Caco-2 (cell line): ENCODE measurements at regions not wholly inside any gene's neighbourhood (a gene's known extent, or its start where the extent isn't known, plus 50 kb on each side); places are given as distances from the start of the nearest gene placed in this dataset.
"Not testable (repeated sequence)": the region's sequence is repeated elsewhere in the genome, so short reads cannot be mapped to it uniquely, and the experiment has no call there.

Experiments used
- BruUV-seq: library from RNA; stranded (reverse); fragments of 400-500 nt; replicated peaks from 2 replicates; lab custom pipeline; 2021; lab: Mats Ljungman, UMichigan
- CTCF ChIA-PET: fragments of 300-600 bp; sonication (Branson Sonifier 250); formaldehyde crosslinking; loops from one replicate; lab custom pipeline; 2022; ENCODE audit warnings: antibody characterized with exemption; lab: Charles Lee
- POLR2A ChIA-PET: fragments of 300-600 bp; sonication (Branson Sonifier 250); formaldehyde crosslinking; loops from one replicate; lab custom pipeline; 2022; ENCODE audit warnings: antibody characterized with exemption; lab: Charles Lee
- DNase-seq, 2 experiments: peaks; one replicate each; pipeline versions ENCODE4 v3.0.0 to v3.0.0-alpha.2; 2020 to 2022
- H3K27me3 ChIP-seq: replicated peaks from 2 replicates; pipeline ENCODE4 v1.6.0; 2011; ENCODE audit warnings: low read length; ENCODE audit not compliant: control insufficient read depth, insufficient read depth
- H3K36me3 ChIP-seq: 2 replicates; pipeline ENCODE4 v1.5.1; 2011; ENCODE audit warnings: low read length; ENCODE audit not compliant: control insufficient read depth, insufficient read depth
- H3K4me1 ChIP-seq: fragments of 250-450 bp; sonication (Bioruptor Pico); 2 replicates; pipeline ENCODE4 v1.5.1; 2020; ENCODE audit warnings: mild to moderate bottlenecking
- H3K4me3 ChIP-seq: 2 replicates; pipeline ENCODE4 v1.5.1; 2011; ENCODE audit warnings: low read depth, mild to moderate bottlenecking, control low read depth, low read length
- H3K9me3 ChIP-seq: fragments of 250-450 bp; sonication (Bioruptor Pico); 2 replicates; pipeline ENCODE4 v1.5.1; 2020; ENCODE audit warnings: mild to moderate bottlenecking, moderate library complexity
- H3K27ac Mint-ChIP-seq: one replicate; pipeline ENCODE4 v1.8.0; 2022; ENCODE audit warnings: mixed read lengths; ENCODE audit not compliant: unreplicated experiment
- H3K27me3 Mint-ChIP-seq: one replicate; pipeline ENCODE4 v1.8.0; 2022; ENCODE audit warnings: mixed read lengths; ENCODE audit not compliant: insufficient read depth, unreplicated experiment
- H3K36me3 Mint-ChIP-seq: one replicate; pipeline ENCODE4 v1.8.0; 2022; ENCODE audit warnings: mild to moderate bottlenecking, mixed read lengths; ENCODE audit not compliant: insufficient read depth, unreplicated experiment
- H3K4me1 Mint-ChIP-seq: one replicate; pipeline ENCODE4 v1.8.0; 2022; ENCODE audit warnings: low read depth, mixed read lengths; ENCODE audit not compliant: unreplicated experiment
- H3K4me3 Mint-ChIP-seq: one replicate; pipeline ENCODE4 v1.8.0; 2022; ENCODE audit warnings: mild to moderate bottlenecking, moderate library complexity, mixed read lengths; ENCODE audit not compliant: unreplicated experiment
- H3K9me3 Mint-ChIP-seq: one replicate; pipeline ENCODE4 v1.8.0; 2022; ENCODE audit warnings: mixed read lengths; ENCODE audit not compliant: unreplicated experiment
- intact Hi-C: fragments of 100-400 bp; cut with micrococcal nuclease; formaldehyde crosslinking; loops from one replicate; pipeline ENCODE4 v1.10.0; 2022; ENCODE audit not compliant: unreplicated experiment
- TF ChIP-seq, protein P1 (sequence below), 2 experiments: fragments of 200-600 bp in 1 of 2; IDR thresholded peaks; 1 replicate in 1 of 2; 2 replicates in 1 of 2; pipeline versions ENCODE4 v1.5.1 to v1.8.0; 2011 to 2022; ENCODE audit warnings: antibody characterized with exemption in 1 of 2, control low read depth in 1 of 2, inconsistent platforms in 1 of 2, low read depth in 1 of 2, low read length in 1 of 2, mild to moderate bottlenecking in 1 of 2, moderate library complexity in 1 of 2; ENCODE audit not compliant: insufficient read depth in 1 of 2, severe bottlenecking in 1 of 2, unreplicated experiment in 1 of 2

DNA sequence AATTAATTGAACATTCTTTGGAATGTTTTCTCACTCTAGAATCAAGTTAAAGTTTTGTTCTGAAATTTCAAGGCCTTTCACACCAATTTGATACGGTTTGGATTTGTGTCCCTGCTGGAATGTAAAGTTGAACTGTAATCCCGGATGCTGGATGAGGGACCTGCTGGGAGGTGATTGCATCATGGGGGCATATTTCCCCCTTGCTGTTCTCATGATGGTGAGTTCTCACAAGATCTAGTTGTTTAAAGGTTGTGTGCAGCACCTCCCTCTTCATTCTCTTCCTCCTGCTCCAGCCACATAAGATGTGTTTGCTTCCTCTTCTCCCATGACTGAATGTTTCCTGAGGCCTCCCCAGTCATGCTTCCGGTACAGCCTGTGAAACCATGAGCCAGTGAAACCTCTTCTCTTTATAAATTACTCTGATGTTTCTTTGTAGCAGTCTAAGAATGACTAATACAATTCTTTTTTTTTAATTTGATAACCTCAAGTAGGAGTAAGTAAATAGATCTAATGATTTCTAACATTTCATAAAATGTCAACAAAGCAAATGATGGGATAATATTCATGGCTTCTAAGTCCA is 144.2 kb upstream of the CDH7 start:
- Mint-ChIP-seq H3K36me3 (no peaks in the 10 kb centered on the region), H3K4me3 (no peak overlapping the region), H3K27ac (no peak overlapping the region), H3K4me1 (no peaks in the 10 kb centered on the region), H3K27me3 (peaks cover 3% of the 10 kb centered on the region), H3K9me3 (no peaks in the 10 kb centered on the region)
- CTCF ChIA-PET = no interaction called here
- no peak for DNase-seq
- H3K27me3 ChIP-seq = no peaks in the 10 kb centered on the region
- no peaks in the 10 kb centered on the region for H3K4me1 ChIP-seq
- H3K4me3 ChIP-seq = no peak overlapping the region
- POLR2A ChIA-PET = no interaction called here
- no TSS peak for BruUV-seq
- no peaks in the 10 kb centered on the region for H3K36me3 ChIP-seq
- no peaks in the 10 kb centered on the region for H3K9me3 ChIP-seq
- TF ChIP-seq, protein P1, sequence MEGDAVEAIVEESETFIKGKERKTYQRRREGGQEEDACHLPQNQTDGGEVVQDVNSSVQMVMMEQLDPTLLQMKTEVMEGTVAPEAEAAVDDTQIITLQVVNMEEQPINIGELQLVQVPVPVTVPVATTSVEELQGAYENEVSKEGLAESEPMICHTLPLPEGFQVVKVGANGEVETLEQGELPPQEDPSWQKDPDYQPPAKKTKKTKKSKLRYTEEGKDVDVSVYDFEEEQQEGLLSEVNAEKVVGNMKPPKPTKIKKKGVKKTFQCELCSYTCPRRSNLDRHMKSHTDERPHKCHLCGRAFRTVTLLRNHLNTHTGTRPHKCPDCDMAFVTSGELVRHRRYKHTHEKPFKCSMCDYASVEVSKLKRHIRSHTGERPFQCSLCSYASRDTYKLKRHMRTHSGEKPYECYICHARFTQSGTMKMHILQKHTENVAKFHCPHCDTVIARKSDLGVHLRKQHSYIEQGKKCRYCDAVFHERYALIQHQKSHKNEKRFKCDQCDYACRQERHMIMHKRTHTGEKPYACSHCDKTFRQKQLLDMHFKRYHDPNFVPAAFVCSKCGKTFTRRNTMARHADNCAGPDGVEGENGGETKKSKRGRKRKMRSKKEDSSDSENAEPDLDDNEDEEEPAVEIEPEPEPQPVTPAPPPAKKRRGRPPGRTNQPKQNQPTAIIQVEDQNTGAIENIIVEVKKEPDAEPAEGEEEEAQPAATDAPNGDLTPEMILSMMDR (IDR thresholded peaks at IDR 0.05; ENCODE audit: insufficient read depth in 1 of 2, low read depth in 1 of 2, low read length in 1 of 2, severe bottlenecking in 1 of 2, unreplicated experiment in 1 of 2) = no peak
- intact Hi-C loops = no loop called here

DNA sequence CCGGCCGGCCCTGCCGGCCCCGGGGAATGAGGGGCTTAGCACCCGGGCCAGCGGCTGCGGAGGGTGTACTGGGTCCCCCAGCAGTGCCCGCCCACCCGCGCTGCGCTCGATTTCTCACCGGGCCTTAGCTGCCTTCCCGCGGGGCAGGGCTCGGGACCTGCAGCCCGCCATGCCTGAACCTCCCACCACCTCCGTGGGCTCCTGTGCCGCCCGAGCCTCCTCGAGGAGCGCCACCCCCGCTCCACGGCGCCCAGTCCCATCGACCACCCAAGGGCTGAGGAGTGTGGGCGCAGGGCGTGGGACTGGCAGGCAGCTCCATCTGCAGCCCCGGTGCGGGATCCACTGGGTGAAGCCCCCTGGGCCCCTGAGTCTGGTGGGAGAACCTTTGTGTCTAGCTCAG is 145.5 kb upstream of the CDH7 start:
- H3K36me3 ChIP-seq, BruUV-seq, H3K27me3 Mint-ChIP-seq, H3K4me1 ChIP-seq, H3K4me1 Mint-ChIP-seq, CTCF ChIA-PET, H3K27ac Mint-ChIP-seq, H3K9me3 ChIP-seq, DNase-seq, H3K36me3 Mint-ChIP-seq, H3K4me3 Mint-ChIP-seq, H3K27me3 ChIP-seq, H3K4me3 ChIP-seq, intact Hi-C loops, H3K9me3 Mint-ChIP-seq, POLR2A ChIA-PET: not testable (repeated sequence)

DNA sequence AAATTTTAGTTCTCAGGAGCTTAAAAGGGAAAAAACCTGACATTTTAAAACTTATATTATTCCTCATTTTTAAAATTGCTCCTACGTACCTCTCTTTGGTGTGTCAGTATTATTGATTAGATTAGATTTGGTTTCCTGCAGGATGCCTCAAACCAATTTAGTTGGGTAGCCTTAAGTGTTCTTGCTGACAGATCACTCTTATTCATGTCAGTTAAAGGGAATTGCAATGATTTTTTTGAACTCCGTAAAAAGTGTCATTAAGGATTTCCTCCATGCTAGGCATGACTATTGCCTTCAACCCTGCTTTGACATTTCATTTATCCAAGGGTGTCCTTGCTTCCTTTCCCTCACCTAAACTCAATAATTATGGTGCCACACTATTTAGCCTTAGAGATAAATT is 149.0 kb upstream of the CDH7 start:
- Histone ChIP-seq H3K9me3 (no peaks in the 10 kb centered on the region), H3K4me1 (no peaks in the 10 kb centered on the region), H3K4me3 (no peak overlapping the region), H3K27me3 (no peaks in the 10 kb centered on the region), H3K36me3 (no peaks in the 10 kb centered on the region)
- TF ChIP-seq, protein P1 (IDR thresholded peaks at IDR 0.05; ENCODE audit: insufficient read depth in 1 of 2, low read depth in 1 of 2, low read length in 1 of 2, severe bottlenecking in 1 of 2, unreplicated experiment in 1 of 2) = no peak
- intact Hi-C loops = no loop called here
- no peak for DNase-seq
- Mint-ChIP-seq H3K27me3 (peaks cover 3% of the 10 kb centered on the region), H3K36me3 (no peaks in the 10 kb centered on the region), H3K4me1 (no peaks in the 10 kb centered on the region), H3K9me3 (no peaks in the 10 kb centered on the region), H3K27ac (no peak overlapping the region), H3K4me3 (no peak overlapping the region)
- ChIA-PET CTCF (no interaction called here), POLR2A (no interaction called here)
- BruUV-seq = no TSS peak

DNA sequence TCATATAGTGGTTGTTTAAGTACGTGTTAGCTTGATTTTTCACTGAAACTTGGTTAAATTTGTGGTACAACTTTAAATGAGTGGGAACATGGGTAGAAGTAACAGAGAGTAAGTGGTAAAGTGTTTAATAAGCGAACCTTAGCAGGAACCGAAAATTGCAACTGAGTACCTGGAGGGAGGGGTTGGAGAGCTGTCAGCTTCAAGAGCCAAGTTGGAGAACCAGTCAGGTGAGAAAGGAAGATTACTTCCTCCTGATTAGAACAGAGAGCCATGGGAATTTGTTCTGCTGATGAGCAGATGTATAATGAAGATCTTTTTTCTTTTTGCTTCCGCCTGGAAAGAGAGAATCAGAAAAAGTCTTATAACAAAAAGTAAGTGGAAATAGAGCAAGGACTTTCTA is 158.4 kb upstream of the CDH7 start:
- CTCF ChIA-PET = no interaction called here

More for the DNA sequence above, 158.4 kb upstream of the CDH7 start:
- Mint-ChIP-seq H3K4me3 (no peak overlapping the region), H3K27ac (no peak overlapping the region), H3K4me1 (no peaks in the 10 kb centered on the region), H3K9me3 (no peaks in the 10 kb centered on the region), H3K36me3 (no peaks in the 10 kb centered on the region), H3K27me3 (no peaks in the 10 kb centered on the region)
- TF ChIP-seq, protein P1 (IDR thresholded peaks at IDR 0.05; ENCODE audit: insufficient read depth in 1 of 2, low read depth in 1 of 2, low read length in 1 of 2, severe bottlenecking in 1 of 2, unreplicated experiment in 1 of 2) = no peak
- no peaks in the 10 kb centered on the region for H3K9me3 ChIP-seq
- H3K4me3 ChIP-seq = no peak overlapping the region
- no peaks in the 10 kb centered on the region for H3K36me3 ChIP-seq
- H3K27me3 ChIP-seq = no peaks in the 10 kb centered on the region
- POLR2A ChIA-PET = no interaction called here
- no peak for DNase-seq
- BruUV-seq = no TSS peak
- H3K4me1 ChIP-seq = no peaks in the 10 kb centered on the region
- intact Hi-C loops = no loop called here
